ENCODE measurements at regions not wholly inside any gene's neighbourhood (a gene's known extent, or its start where the extent isn't known, plus 50 kb on each side); places are given as distances from the start of the nearest gene placed in this dataset.

- no peak for TF ChIP-seq CTCF (IDR thresholded peaks at IDR 0.05)
- no peak for TF ChIP-seq POLR2A (IDR thresholded peaks at IDR 0.05)
Measured at GRCh38 chr3:25074149-25074548, 353.9 kb upstream of the RARB start.
